HG03558 (cell line): ENCODE measurements at regions not wholly inside any gene's neighbourhood (a gene's known extent, or its start where the extent isn't known, plus 50 kb on each side); places are given as distances from the start of the nearest gene placed in this dataset.

Source experiments
- ATAC-seq: cut with Tn5 transposase; IDR thresholded peaks from one replicate; pipeline ENCODE4 v1.9.1; 2021; ENCODE audit warnings: moderate number of reproducible peaks; ENCODE audit not compliant: unreplicated experiment; ENCODE audit errors: extremely low read depth

DNA sequence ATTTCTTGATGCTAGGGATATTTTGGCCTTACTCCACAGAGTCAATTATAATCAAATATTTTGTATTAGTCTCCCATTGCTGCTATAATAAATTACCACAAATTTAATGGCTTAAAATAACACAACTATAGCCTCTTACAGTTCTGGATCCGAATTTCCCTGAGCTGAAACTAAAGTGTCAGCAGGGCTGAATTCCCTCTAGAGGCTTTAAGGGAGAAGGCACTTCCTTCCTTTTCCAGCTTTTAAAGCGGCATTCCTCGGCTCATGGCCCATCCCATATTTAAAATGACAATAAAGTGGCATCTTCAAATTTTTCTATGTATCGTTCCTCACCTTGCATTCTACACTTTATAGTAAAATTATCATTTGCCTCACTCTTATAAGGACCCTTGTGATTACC lies 421.4 kb upstream of the ZWINT start:
- no peak for ATAC-seq

GRCh38 chr10:56771343-56771742 lies 410.3 kb upstream of the ZWINT start:
- ATAC-seq: no peak

GRCh38 chr10:56763090-56763489 lies 402.0 kb upstream of the ZWINT start:
- ATAC-seq: no peak

DNA sequence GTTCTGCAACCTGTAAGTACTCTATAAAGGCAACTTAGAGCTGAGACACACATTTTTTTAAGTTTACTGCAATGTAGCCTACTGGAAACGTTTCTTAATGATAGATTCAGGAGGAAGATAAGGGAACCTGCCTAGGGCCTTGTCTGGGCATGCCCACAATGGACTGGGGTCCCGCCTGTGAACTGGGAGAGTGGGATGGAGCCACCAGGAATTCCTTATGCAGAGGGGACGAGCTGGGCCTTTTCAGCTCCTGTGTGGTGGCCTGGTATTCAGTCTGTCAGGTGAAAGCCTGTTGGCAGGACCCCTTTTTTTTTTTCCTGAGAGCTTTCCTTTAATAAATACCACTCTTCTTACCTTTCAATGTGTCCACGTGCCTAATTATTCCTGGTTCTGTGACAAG lies 384.4 kb upstream of the ZWINT start:
- no peak for ATAC-seq

GRCh38 chr10:56728349-56728748 lies 367.3 kb upstream of the ZWINT start:
- ATAC-seq: no peak

DNA sequence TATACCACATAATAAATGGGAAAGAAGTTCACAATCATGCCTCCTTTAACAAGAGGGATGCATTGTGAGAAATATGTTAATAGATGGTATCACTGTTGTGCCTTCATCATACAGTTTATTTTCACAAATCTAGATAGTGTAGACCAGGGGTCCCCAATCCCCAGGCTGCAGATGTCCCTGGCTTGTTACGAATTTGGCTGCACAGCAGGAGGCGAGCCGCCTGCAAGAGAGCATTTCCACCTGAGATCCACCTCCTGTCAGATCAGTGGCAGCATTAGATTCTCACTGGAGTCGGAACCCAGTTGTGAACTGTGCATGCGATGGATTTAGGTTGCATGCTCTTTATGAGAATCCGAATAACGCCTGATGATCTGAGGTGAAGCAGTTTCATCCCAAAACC lies 361.9 kb upstream of the ZWINT start:
- no peak for ATAC-seq

- ATAC-seq: no peak
These were observed 354.2 kb upstream of the ZWINT start for GRCh38 chr10:56715262-56715661.

DNA sequence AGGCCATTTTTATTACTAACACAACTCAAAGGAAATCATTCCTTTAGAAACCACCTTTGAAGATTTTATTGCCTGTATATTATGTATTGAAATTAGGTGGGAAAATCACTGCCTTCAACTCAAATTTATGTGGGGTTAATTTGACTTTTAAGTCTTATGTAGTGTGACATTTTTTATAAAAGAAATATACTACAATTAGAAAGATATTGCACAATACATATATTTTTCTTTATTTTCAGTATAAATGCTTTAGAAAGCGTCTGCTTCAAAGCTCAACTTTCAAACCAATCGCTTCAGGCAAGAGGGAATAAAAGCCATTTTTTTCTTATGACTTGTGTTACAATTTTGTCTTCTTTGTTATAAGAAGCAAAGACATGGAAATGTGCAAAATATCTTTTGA lies 337.4 kb upstream of the ZWINT start:
- ATAC-seq: no peak

- ATAC-seq: no peak
These were observed 318.5 kb upstream of the ZWINT start for GRCh38 chr10:56679578-56679977.

- ATAC-seq: peak; percentile 92
These were observed 301.8 kb upstream of the ZWINT start for GRCh38 chr10:56662765-56663447.

DNA sequence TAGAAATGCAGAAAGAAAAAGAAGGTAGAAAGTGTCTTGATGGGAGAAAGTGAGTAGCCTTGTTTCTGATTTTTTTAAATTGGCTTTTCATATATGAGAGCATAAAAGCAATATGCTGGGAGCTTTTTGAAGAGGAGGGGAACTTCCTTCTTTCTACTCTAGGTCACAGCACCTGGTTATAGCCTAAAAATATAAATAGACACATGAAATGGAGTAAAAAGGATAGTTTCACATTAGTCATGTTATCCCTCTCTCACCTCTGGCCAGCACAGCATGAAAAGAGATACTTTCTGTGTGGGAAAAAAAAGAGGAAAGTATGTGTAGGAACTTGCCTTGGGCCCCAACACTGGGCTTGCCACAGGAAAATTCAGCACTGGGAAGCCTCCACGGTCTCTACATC lies 292.2 kb upstream of the ZWINT start:
- ATAC-seq: no peak

DNA sequence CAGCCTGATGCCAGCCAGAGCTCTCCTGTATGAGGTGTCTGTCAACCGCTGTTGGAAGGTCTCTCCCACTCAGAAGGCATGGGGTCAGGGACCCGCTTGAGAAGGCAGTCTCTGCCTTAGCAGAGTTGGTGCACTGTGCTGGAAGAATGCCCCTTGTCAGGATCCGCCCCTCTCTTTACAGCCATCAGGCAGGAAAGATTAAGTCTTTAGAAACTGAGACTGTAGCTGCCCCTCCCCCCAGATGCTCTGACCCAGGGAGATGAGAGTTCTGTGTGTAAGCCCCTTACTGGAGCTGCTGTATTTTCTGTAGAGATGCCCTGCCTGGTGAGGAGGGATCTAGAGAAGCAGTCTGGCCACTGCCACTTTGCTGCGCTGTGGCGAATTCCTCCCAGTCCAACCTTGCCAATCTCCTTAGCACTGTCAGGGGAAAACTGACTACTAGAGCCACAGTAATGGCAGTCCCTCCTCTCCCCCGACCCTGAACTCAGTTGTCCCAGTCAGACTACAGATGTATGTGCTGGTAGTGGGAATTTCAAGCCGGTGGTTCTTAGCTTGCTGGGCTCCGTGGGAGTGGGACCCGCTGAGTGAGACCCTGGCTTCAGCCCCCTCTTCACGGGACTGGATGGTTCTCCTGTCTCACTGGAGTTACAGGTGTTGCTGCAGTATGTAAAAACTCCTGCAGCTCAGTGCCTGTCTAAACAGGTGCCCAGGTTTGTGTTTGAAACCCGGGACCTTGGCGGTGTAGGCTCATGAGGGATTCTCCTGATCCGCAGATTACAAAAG lies 285.5 kb upstream of the ZWINT start:
- ATAC-seq: no peak

DNA sequence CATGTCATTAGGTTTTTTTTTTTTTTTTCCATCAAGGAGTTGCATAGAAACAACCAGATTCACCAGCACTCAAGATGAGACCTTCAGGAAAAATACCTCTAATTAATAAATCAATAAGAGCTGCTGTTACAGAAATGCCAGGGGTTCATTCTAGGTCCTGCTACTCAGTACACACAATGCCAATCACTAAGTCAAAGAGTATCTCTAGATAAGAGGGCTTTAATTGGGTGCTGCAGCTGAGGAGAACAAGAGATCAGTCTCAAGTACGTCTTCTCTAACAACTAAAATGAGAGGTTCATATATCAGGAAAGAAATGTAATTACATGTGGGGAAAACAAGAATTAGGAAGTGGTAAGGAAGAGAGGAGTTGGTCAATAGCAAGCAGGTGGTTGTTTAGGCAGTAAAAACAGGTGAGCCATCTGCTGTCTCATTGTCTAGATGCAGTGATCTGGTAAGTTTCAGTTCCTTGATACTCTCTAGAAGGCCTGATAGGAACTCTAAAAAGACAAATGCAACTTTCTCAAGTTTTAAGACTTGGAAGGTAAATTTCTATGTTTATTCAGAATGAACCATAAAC lies 272.9 kb upstream of the ZWINT start:
- peak; percentile 99 for ATAC-seq

DNA sequence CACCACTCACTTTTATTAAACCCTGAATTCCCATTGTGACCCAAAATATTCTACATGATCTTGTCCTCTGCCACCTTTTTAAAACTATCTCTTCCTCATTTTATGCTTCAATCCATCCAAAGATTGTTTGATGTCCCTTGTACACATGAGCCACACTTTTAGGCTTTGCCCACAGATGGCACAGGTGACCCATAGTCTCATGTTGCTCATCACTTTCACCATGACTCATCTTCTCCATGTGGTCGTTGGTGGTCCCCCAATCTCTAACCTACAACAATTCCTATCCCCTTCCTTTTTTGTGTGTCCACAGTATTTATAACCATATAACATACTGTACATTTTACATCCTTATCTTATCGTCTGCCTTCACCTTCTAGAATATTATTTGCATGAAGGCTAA lies 271.5 kb upstream of the ZWINT start:
- no peak for ATAC-seq

GRCh38 chr10:56624082-56624481 lies 263.0 kb upstream of the ZWINT start:
- peak; percentile 50 for ATAC-seq

GRCh38 chr10:56623064-56623463 lies 262.0 kb upstream of the ZWINT start:
- ATAC-seq: no peak

- ATAC-seq: peak; percentile 69
These were observed 261.4 kb upstream of the ZWINT start for GRCh38 chr10:56622335-56622973.

DNA sequence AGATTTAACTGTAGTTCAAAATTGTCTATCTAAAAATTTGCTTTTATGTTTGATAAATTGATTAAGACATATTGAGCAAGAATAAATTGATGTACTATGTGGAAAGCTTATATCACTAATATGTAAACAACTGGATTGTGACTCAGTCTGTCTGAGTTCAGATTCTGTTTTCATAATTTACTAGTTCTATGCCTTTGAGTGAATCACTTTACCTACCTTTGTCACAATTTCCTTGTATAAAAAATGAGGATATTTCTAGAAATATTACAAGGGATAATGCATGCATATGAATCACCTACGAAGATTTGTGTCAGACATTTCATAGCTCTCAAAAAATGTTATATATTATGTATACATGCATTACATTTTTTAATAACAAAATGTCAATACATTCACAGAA lies 245.1 kb upstream of the ZWINT start:
- ATAC-seq: no peak

- ATAC-seq: no peak
These were observed 244.0 kb upstream of the ZWINT start for GRCh38 chr10:56605051-56605450.

- ATAC-seq: no peak
These were observed 243.6 kb upstream of the ZWINT start for GRCh38 chr10:56604624-56605023.

- no peak for ATAC-seq
These were observed 238.1 kb upstream of the ZWINT start for GRCh38 chr10:56599201-56599600.
